A549 (cell line): ENCODE measurements at regions not wholly inside any gene's neighbourhood (a gene's known extent, or its start where the extent isn't known, plus 50 kb on each side); places are given as distances from the start of the nearest gene placed in this dataset.

Experiments used
- MYC ChIP-seq: IDR thresholded peaks from 2 replicates; pipeline ENCODE4 v1.6.1; 2012; ENCODE audit warnings: mild to moderate bottlenecking, inconsistent platforms, low read length, improper control_type of control experiment, borderline replicate concordance
- POLR2A ChIP-seq: IDR thresholded peaks from 2 replicates; pipeline ENCODE4 v1.6.1; 2012; ENCODE audit warnings: mild to moderate bottlenecking, low read length
- POLR2AphosphoS2 ChIP-seq: conservative IDR thresholded peaks from 2 replicates; pipeline ENCODE4 v1.6.1; 2012; ENCODE audit warnings: low read length, improper control_type of control experiment, inconsistent platforms
- SMC3 ChIP-seq: fragments of >200 bp; sonication (Bioruptor Twin); formaldehyde crosslinking; IDR thresholded peaks from 3 replicates; pipeline ENCODE4 v1.6.1; 2018; ENCODE audit warnings: inconsistent platforms
- TF ChIP-seq, protein P1 (sequence below): IDR thresholded peaks from 2 replicates; pipeline ENCODE4 v1.6.1; 2012
- TF ChIP-seq, protein P2 (sequence below): fragments of 450-650 bp; IDR thresholded peaks from 2 replicates; pipeline ENCODE4 v1.6.1; 2014; ENCODE audit warnings: antibody characterized with exemption
- TF ChIP-seq, protein P3 (sequence below): fragments of 150-350 bp; IDR thresholded peaks from 2 replicates; pipeline ENCODE4 v1.6.1; 2014; ENCODE audit warnings: low read depth, mild to moderate bottlenecking, low read length
- TF ChIP-seq, protein P4 (sequence below): fragments of >200 bp; sonication (Bioruptor Twin); formaldehyde crosslinking; IDR thresholded peaks from 3 replicates; pipeline ENCODE4 v1.5.1; 2016

- TF ChIP-seq, protein P1, sequence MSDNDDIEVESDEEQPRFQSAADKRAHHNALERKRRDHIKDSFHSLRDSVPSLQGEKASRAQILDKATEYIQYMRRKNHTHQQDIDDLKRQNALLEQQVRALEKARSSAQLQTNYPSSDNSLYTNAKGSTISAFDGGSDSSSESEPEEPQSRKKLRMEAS, result no peak
- TF ChIP-seq POLR2AphosphoS2, result no peak
- TF ChIP-seq MYC, result no peak
- TF ChIP-seq, protein P2, sequence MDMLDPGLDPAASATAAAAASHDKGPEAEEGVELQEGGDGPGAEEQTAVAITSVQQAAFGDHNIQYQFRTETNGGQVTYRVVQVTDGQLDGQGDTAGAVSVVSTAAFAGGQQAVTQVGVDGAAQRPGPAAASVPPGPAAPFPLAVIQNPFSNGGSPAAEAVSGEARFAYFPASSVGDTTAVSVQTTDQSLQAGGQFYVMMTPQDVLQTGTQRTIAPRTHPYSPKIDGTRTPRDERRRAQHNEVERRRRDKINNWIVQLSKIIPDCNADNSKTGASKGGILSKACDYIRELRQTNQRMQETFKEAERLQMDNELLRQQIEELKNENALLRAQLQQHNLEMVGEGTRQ, result no peak
- TF ChIP-seq, protein P3, sequence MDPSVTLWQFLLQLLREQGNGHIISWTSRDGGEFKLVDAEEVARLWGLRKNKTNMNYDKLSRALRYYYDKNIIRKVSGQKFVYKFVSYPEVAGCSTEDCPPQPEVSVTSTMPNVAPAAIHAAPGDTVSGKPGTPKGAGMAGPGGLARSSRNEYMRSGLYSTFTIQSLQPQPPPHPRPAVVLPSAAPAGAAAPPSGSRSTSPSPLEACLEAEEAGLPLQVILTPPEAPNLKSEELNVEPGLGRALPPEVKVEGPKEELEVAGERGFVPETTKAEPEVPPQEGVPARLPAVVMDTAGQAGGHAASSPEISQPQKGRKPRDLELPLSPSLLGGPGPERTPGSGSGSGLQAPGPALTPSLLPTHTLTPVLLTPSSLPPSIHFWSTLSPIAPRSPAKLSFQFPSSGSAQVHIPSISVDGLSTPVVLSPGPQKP, result no peak
- no peak for TF ChIP-seq POLR2A
- TF ChIP-seq, protein P4, sequence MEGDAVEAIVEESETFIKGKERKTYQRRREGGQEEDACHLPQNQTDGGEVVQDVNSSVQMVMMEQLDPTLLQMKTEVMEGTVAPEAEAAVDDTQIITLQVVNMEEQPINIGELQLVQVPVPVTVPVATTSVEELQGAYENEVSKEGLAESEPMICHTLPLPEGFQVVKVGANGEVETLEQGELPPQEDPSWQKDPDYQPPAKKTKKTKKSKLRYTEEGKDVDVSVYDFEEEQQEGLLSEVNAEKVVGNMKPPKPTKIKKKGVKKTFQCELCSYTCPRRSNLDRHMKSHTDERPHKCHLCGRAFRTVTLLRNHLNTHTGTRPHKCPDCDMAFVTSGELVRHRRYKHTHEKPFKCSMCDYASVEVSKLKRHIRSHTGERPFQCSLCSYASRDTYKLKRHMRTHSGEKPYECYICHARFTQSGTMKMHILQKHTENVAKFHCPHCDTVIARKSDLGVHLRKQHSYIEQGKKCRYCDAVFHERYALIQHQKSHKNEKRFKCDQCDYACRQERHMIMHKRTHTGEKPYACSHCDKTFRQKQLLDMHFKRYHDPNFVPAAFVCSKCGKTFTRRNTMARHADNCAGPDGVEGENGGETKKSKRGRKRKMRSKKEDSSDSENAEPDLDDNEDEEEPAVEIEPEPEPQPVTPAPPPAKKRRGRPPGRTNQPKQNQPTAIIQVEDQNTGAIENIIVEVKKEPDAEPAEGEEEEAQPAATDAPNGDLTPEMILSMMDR, result no peak
- TF ChIP-seq SMC3, result no peak
These were observed 130.6 kb downstream of the SMAD6 start for GRCh38 chr15:66832664-66833063.
